Left lung (tissue), 4 donors: ENCODE measurements at regions not wholly inside any gene's neighbourhood (a gene's known extent, or its start where the extent isn't known, plus 50 kb on each side); places are given as distances from the start of the nearest gene placed in this dataset.
"Not testable (repeated sequence)": the region's sequence is repeated elsewhere in the genome, so short reads cannot be mapped to it uniquely, and the experiment has no call there.

Experiments
- ATAC-seq: fragments of 200-7000 bp; cut with Tn5 transposase; one replicate; pipeline ENCODE4 v1.9.1; 2020; ENCODE audit warnings: moderate library complexity
- DNase-seq, 4 donors: peaks; one replicate each; pipeline ENCODE4 v3.0.0-alpha.2; 2013 to 2020
- H3K27ac ChIP-seq, 2 donors: fragments of 200-600 bp; sonication (generic) in 1 of 2; one replicate each; pipeline versions ENCODE4 v1.5.0 to v1.8.0; 2020 to 2021
- H3K27me3 ChIP-seq, 2 donors: fragments of 200-600 bp; sonication (generic) in 1 of 2; one replicate each; pipeline versions ENCODE4 v1.5.0 to v1.8.0; 2020 to 2021
- H3K36me3 ChIP-seq, 2 donors: fragments of 200-600 bp; sonication (generic) in 1 of 2; one replicate each; pipeline versions ENCODE4 v1.5.0 to v1.8.0; 2020 to 2021
- H3K4me1 ChIP-seq, 2 donors: fragments of 200-600 bp; one replicate each; pipeline ENCODE4 v1.8.0; 2021
- H3K4me3 ChIP-seq, 2 donors: fragments of 200-600 bp; sonication (generic) in 1 of 2; one replicate each; pipeline versions ENCODE4 v1.5.0 to v1.8.0; 2020 to 2021; ENCODE audit warnings: mild to moderate bottlenecking in 1 of 2
- H3K9me3 ChIP-seq, 2 donors: fragments of 200-600 bp; sonication (generic) in 1 of 2; one replicate each; pipeline versions ENCODE4 v1.5.0 to v1.8.0; 2020 to 2021
- CTCF ChIP-seq, 2 donors: fragments of 200-600 bp; sonication (generic) in 1 of 2; IDR thresholded peaks; one replicate each; pipeline versions ENCODE4 v1.5.0 to v1.8.0; 2021; ENCODE audit warnings: antibody characterized with exemption in 2 of 2
- intact Hi-C, 2 donors: fragments of 100-400 bp; cut with DNase I; formaldehyde crosslinking; loops; one replicate each; pipeline versions ENCODE4 v1.11.2 to v1.14.2; 2022
- donor health status: DM: no; HTN: yes; CAD: no.
- donor health status: DM: no; HTN: no; CAD: no.

- Histone ChIP-seq H3K4me3 (no peak overlapping the region), H3K9me3 (peaks cover 0 to 8% of the 10 kb centered on the region in 2 donors), H3K27me3 (no peaks in the 10 kb centered on the region), H3K4me1 (no peaks in the 10 kb centered on the region), H3K27ac (no peak overlapping the region), H3K36me3 (no peaks in the 10 kb centered on the region)
- no peak for ATAC-seq
- no peak for DNase-seq
- no peak for TF ChIP-seq CTCF (IDR thresholded peaks at IDR 0.05)
- intact Hi-C loops: no loop called here
Measured at GRCh38 chr3:105982207-105982606, 113.4 kb upstream of the CBLB start.

- Histone ChIP-seq H3K36me3 (no peaks in the 10 kb centered on the region), H3K9me3 (peaks cover 0 to 8% of the 10 kb centered on the region in 2 donors), H3K27ac (no peak overlapping the region), H3K27me3 (no peaks in the 10 kb centered on the region), H3K4me3 (no peak overlapping the region), H3K4me1 (no peaks in the 10 kb centered on the region)
- DNase-seq (no peak), ATAC-seq (no peak)
- TF ChIP-seq CTCF (IDR thresholded peaks at IDR 0.05): no peak
- intact Hi-C loops: no loop called here
Measured at GRCh38 chr3:105984837-105985236, 116.0 kb upstream of the CBLB start.

GRCh38 chr3:105986343-105986742 lies 117.5 kb upstream of the CBLB start:
- H3K36me3 ChIP-seq, DNase-seq, H3K27me3 ChIP-seq, H3K4me3 ChIP-seq, ATAC-seq, H3K9me3 ChIP-seq, H3K4me1 ChIP-seq, intact Hi-C loops, H3K27ac ChIP-seq: not testable (repeated sequence)

GRCh38 chr3:105987809-105988208 lies 119.0 kb upstream of the CBLB start:
- no peak for DNase-seq
- intact Hi-C loops: no loop called here

GRCh38 chr3:105988540-105989212 lies 119.9 kb upstream of the CBLB start:
- DNase-seq (no peak), ATAC-seq (peak; percentile 39)
- no peaks in the 10 kb centered on the region for H3K36me3 ChIP-seq
- intact Hi-C loops: no loop called here
- H3K4me3 ChIP-seq: no peak overlapping the region
- H3K27ac ChIP-seq: no peak overlapping the region
- no peaks in the 10 kb centered on the region for H3K27me3 ChIP-seq
- peaks cover 0 to 18% of the 10 kb centered on the region in 2 donors for H3K9me3 ChIP-seq
- no peak for TF ChIP-seq CTCF (IDR thresholded peaks at IDR 0.05)
- H3K4me1 ChIP-seq: no peaks in the 10 kb centered on the region

More at GRCh38 chr3:105987809-105988208, 119.0 kb upstream of the CBLB start:
- Histone ChIP-seq H3K4me3 (no peak overlapping the region), H3K9me3 (peaks cover 0 to 17% of the 10 kb centered on the region in 2 donors), H3K36me3 (no peaks in the 10 kb centered on the region), H3K27ac (no peak overlapping the region), H3K4me1 (no peaks in the 10 kb centered on the region), H3K27me3 (no peaks in the 10 kb centered on the region)
- no peak for ATAC-seq
- no peak for TF ChIP-seq CTCF (IDR thresholded peaks at IDR 0.05)

- no peaks in the 10 kb centered on the region for H3K4me1 ChIP-seq
- no peaks in the 10 kb centered on the region for H3K27me3 ChIP-seq
- peaks cover 0 to 23% of the 10 kb centered on the region in 2 donors for H3K9me3 ChIP-seq
- no peak overlapping the region for H3K27ac ChIP-seq
- ATAC-seq (no peak), DNase-seq (no peak)
- no peak overlapping the region for H3K4me3 ChIP-seq
- TF ChIP-seq CTCF (IDR thresholded peaks at IDR 0.05): no peak
- H3K36me3 ChIP-seq: no peaks in the 10 kb centered on the region
- intact Hi-C loops: no loop called here
Measured at GRCh38 chr3:105996781-105997180, 128.0 kb upstream of the CBLB start.
